WERI-Rb-1 (cell line): ENCODE measurements at regions not wholly inside any gene's neighbourhood (a gene's known extent, or its start where the extent isn't known, plus 50 kb on each side); places are given as distances from the start of the nearest gene placed in this dataset.

ENCODE experiments used
- DNase-seq: peaks from one replicate; pipeline ENCODE4 v3.0.0-alpha.2; 2020
- H3K27ac ChIP-seq: fragments of 250-450 bp; sonication (Bioruptor Pico); 2 replicates; pipeline ENCODE4 v1.5.1; 2020; ENCODE audit warnings: mild to moderate bottlenecking, moderate library complexity
- H3K27me3 ChIP-seq: fragments of 250-450 bp; sonication (Bioruptor Pico); 2 replicates; pipeline ENCODE4 v1.5.1; 2021; ENCODE audit warnings: mild to moderate bottlenecking, low read depth, moderate library complexity; ENCODE audit not compliant: insufficient read depth, severe bottlenecking
- H3K36me3 ChIP-seq: fragments of 250-450 bp; sonication (Bioruptor Pico); 2 replicates; pipeline ENCODE4 v1.5.1; 2020; ENCODE audit warnings: mild to moderate bottlenecking, moderate library complexity
- H3K4me3 ChIP-seq: 2 replicates; pipeline ENCODE4 v1.5.1; 2011; ENCODE audit warnings: low read depth, mild to moderate bottlenecking, control low read depth, low read length
- H3K9me3 ChIP-seq: fragments of 250-450 bp; sonication (Bioruptor Pico); 2 replicates; pipeline ENCODE4 v1.5.1; 2021; ENCODE audit warnings: mild to moderate bottlenecking, moderate library complexity; ENCODE audit not compliant: severe bottlenecking
- CTCF ChIP-seq: IDR thresholded peaks from 2 replicates; pipeline ENCODE4 v1.5.1; 2011; ENCODE audit warnings: low read depth, mild to moderate bottlenecking, control low read depth, inconsistent platforms, low read length

- H3K27me3 ChIP-seq: no peaks in the 10 kb centered on the region
- no peak overlapping the region for H3K4me3 ChIP-seq
- H3K9me3 ChIP-seq: no peaks in the 10 kb centered on the region
- TF ChIP-seq CTCF: no peak
- no peaks in the 10 kb centered on the region for H3K36me3 ChIP-seq
- H3K27ac ChIP-seq: no peak overlapping the region
- no peak for DNase-seq
These were observed 135.1 kb upstream of the SORCS1 start for GRCh38 chr10:107299606-107300005.

DNA sequence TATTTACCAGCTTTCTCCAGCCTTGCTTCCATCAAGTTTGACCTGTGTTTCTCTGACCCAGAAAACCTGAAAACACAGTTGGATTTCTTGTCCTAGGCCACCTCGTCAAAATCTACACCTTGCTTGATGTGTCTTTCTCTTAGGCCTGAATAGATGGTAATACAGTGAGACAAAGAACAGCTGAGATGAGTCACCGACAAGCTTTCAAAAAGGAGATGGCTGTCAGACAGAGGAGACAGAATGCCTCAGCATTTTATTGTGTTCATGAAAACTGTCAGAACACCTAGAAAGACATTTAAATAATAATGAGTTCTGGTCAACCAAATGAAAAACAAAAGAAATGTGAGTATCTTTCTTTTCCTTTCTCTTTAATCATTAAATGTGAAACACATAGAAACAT lies 119.7 kb upstream of the SORCS1 start:
- no peak for DNase-seq
- H3K36me3 ChIP-seq: no peaks in the 10 kb centered on the region
- H3K27me3 ChIP-seq: no peaks in the 10 kb centered on the region
- peaks cover 3% of the 10 kb centered on the region for H3K9me3 ChIP-seq
- no peak overlapping the region for H3K4me3 ChIP-seq
- no peak for TF ChIP-seq CTCF
- no peak overlapping the region for H3K27ac ChIP-seq

- no peak overlapping the region for H3K4me3 ChIP-seq
- DNase-seq: no peak
- no peak for TF ChIP-seq CTCF
These were observed 115.8 kb upstream of the SORCS1 start for GRCh38 chr10:107280293-107280692.

GRCh38 chr10:107277591-107277990 lies 113.1 kb upstream of the SORCS1 start:
- Histone ChIP-seq H3K4me3 (no peak overlapping the region), H3K27me3 (no peaks in the 10 kb centered on the region), H3K27ac (no peak overlapping the region), H3K9me3 (peaks cover 3% of the 10 kb centered on the region), H3K36me3 (no peaks in the 10 kb centered on the region)
- TF ChIP-seq CTCF: no peak
- no peak for DNase-seq

More at GRCh38 chr10:107280293-107280692, 115.8 kb upstream of the SORCS1 start:
- H3K27ac ChIP-seq: no peak overlapping the region
- H3K27me3 ChIP-seq: no peaks in the 10 kb centered on the region
- H3K36me3 ChIP-seq: no peaks in the 10 kb centered on the region
- H3K9me3 ChIP-seq: peaks cover 3% of the 10 kb centered on the region

GRCh38 chr10:107275806-107276205 lies 111.3 kb upstream of the SORCS1 start:
- Histone ChIP-seq H3K27ac (no peak overlapping the region), H3K9me3 (no peaks in the 10 kb centered on the region), H3K4me3 (no peak overlapping the region), H3K36me3 (no peaks in the 10 kb centered on the region), H3K27me3 (no peaks in the 10 kb centered on the region)
- DNase-seq: no peak
- no peak for TF ChIP-seq CTCF

DNA sequence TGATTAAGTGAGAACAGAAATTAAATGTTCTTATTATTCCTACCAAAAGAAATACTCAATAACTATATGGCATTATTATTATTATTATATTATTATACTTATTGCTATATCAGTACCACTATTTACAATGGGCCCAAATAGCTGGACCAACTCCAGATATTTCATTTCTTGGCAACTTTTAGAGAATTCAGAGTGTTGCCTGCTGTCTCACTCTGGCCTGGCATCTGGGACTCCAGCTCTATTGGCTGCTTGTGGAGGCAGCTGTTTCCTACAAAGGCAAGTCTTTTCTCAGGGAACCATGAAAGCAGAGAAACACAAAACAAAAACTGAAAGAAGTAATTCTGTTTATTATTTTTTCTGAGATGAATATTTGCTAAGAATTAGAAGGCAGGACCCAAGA lies 105.1 kb upstream of the SORCS1 start:
- DNase-seq: no peak
- H3K4me3 ChIP-seq: no peak overlapping the region
- H3K36me3 ChIP-seq: no peaks in the 10 kb centered on the region
- no peak for TF ChIP-seq CTCF
- no peaks in the 10 kb centered on the region for H3K9me3 ChIP-seq
- H3K27ac ChIP-seq: no peak overlapping the region
- H3K27me3 ChIP-seq: no peaks in the 10 kb centered on the region
